Neural cell (in vitro differentiated cells): ENCODE measurements at regions not wholly inside any gene's neighbourhood (a gene's known extent, or its start where the extent isn't known, plus 50 kb on each side); places are given as distances from the start of the nearest gene placed in this dataset.

ENCODE experiments used
- EZH2 ChIP-seq: fragments of 200-600, 300-800 bp; shearing (Covaris generic), sonication (generic); IDR thresholded peaks from 2 replicates; pipeline ENCODE4 v1.6.1; 2014; ENCODE audit warnings: antibody characterized with exemption, low read length, borderline replicate concordance, mild to moderate bottlenecking; ENCODE audit not compliant: insufficient read depth, poor library complexity, severe bottlenecking
- POLR2AphosphoS5 ChIP-seq: IDR thresholded peaks from 2 replicates; pipeline ENCODE4 v1.6.1; 2012
- REST ChIP-seq: IDR thresholded peaks from 2 replicates; pipeline ENCODE4 v1.6.1; 2012; ENCODE audit warnings: borderline replicate concordance
- SMC3 ChIP-seq: fragments of 450-650 bp; conservative IDR thresholded peaks from 2 replicates; pipeline ENCODE4 v1.6.1; 2014; ENCODE audit warnings: antibody characterized with exemption, mild to moderate bottlenecking, moderate library complexity; ENCODE audit not compliant: poor library complexity
- TAF1 ChIP-seq: IDR thresholded peaks from 2 replicates; pipeline ENCODE4 v1.6.1; 2012; ENCODE audit warnings: low read depth
- TF ChIP-seq, protein P1 (sequence below): fragments of 450-650 bp; IDR thresholded peaks from 2 replicates; pipeline ENCODE4 v1.5.1; 2014; ENCODE audit warnings: antibody characterized with exemption, mild to moderate bottlenecking, moderate library complexity; ENCODE audit not compliant: poor library complexity, severe bottlenecking

DNA sequence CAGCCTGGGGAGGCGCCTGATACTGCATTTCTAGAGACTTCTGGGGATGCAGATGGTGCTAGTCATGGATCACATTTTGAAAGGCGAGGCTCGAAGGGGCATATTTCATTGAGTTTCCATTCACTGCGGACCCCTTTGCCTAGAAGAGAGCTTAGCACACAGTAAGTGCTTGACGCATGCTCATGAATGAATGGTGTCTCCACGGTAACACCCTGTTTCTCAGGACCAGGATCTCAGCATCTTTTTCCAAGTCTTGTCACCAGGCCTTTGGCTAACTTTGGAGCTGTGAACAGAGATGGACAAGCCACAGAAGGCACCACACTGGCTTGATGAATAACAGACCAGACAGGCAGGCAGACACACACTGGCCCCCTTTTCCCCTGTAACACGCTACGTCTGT is 151.3 kb downstream of the FOXL1 start:
- TF ChIP-seq EZH2 (no peak), POLR2AphosphoS5 (no peak), TAF1 (no peak), SMC3 (no peak), REST (no peak)
- TF ChIP-seq, protein P1, sequence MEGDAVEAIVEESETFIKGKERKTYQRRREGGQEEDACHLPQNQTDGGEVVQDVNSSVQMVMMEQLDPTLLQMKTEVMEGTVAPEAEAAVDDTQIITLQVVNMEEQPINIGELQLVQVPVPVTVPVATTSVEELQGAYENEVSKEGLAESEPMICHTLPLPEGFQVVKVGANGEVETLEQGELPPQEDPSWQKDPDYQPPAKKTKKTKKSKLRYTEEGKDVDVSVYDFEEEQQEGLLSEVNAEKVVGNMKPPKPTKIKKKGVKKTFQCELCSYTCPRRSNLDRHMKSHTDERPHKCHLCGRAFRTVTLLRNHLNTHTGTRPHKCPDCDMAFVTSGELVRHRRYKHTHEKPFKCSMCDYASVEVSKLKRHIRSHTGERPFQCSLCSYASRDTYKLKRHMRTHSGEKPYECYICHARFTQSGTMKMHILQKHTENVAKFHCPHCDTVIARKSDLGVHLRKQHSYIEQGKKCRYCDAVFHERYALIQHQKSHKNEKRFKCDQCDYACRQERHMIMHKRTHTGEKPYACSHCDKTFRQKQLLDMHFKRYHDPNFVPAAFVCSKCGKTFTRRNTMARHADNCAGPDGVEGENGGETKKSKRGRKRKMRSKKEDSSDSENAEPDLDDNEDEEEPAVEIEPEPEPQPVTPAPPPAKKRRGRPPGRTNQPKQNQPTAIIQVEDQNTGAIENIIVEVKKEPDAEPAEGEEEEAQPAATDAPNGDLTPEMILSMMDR = no peak
